Cardiac septum (tissue), 1 donor: ENCODE measurements at regions not wholly inside any gene's neighbourhood (a gene's known extent, or its start where the extent isn't known, plus 50 kb on each side); places are given as distances from the start of the nearest gene placed in this dataset.

Source experiments
- DNase-seq: peaks from one replicate; pipeline ENCODE4 v3.0.0-alpha.2; 2020; ENCODE audit warnings: low spot score
- intact Hi-C: fragments of 100-400 bp; cut with DNase I; formaldehyde crosslinking; loops from one replicate; pipeline ENCODE4 v1.14.0; 2022
- donor health status: DM: no; HTN: no; CAD: no.

DNA sequence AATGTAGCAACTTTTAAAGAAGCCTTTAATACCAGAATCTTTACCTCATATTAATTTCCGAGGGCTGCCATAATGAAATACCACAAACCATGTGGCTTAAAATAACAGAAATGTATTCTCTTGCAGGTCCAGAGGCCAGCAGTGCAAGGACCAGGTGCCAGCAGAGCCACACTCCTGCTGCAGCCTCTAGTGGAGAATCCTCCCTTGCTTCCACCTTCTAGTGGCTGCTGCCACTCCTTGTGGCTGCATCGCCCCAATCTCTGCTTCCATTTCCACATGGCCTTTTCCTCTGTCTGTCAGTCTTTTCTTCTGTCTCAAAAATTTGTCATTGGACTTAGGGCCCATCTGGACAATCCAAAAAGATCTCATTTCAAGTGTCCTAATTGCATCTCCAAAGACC is 401.5 kb downstream of the EFNA5 start:
- DNase-seq = no peak
- intact Hi-C loops = no loop called here

DNA sequence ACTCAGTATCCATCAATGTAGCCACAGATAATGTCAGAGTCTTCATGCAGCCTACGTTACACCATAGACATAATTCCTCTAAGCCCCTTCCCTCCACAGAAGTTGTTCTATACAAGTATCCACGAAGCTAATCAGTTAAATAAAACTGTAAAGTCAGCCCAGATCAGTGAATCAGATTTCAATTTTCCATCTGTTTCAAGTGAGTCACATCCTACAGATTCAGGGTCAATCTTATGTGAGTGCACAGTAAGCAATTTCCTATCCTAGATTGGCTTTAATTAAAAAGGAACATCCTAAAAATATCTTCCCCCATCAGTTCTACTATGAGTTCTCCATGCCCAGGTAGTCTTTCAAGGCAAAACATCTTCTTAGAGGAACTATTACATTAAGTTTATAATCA is 402.5 kb downstream of the EFNA5 start:
- no peak for DNase-seq
- intact Hi-C loops = no loop called here

DNA sequence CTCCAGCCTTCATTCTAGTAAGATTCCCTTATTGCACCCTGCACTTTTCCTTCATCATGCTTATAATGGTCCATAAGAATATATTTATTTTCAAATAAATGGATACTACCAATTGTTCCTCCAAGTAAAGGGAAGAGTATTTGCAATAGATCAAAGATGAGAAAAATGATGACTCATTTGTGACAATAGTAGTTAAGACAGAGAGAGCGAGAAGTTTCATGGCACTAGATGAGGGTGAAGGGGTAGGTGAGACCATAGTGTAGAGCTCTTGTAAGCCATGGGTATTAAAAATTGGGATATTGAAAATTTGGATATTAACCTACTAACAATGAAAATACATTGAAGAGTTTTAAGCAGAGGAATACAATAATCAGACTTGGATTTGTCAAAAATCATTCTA is 404.6 kb downstream of the EFNA5 start:
- intact Hi-C loops = no loop called here
- no peak for DNase-seq

DNA sequence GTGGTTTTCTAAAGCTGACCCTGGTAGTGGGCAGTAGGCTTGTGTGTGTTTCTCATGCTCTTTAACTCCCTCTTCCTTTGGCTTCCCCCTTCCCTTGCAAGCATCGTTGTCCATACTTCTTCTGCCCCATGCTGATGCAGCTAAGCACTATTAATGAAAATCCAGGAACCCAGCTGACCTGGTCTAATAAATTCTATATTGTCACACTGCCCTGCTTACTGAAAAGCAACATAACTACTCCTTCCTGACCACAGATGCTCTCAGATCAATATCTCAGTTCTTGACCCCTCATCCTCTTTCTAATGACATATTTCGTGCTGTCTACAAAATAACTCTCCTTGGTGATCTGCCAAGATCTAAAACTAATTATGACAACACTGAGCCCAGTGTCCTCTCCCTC is 405.5 kb downstream of the EFNA5 start:
- intact Hi-C loops = no loop called here

DNA sequence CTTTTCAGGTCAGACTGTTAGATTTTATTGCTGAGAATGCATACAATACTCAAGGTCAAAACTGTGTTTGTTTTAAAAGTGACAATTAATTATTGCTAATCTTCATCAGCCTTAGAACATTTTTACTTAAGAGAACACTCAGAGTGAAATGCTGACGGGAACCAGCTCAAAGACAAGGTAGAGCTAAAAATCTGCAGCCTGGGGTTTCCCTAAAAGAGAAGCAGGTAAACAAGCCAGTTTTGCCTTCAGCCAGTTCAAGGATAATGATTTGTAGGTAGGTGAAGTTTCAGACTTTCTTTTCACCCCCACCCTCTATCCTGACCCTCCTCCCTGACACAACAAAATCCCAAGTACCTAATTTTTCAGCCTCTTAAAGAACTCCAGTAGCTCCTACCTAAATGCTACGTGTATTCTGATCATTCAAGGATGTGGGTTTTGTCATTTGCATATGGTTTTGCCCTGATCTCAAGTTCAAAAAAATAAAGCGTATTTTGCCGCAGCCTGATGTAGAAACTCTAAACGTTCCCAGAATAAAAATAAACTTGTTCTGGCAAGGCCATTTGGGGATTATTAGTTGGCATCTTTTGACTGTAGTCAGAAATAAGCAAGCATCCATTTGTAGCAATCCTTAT is 407.2 kb downstream of the EFNA5 start:
- intact Hi-C loops = no loop called here
- no peak for DNase-seq

More for the DNA sequence above, 405.5 kb downstream of the EFNA5 start:
- DNase-seq = no peak

DNA sequence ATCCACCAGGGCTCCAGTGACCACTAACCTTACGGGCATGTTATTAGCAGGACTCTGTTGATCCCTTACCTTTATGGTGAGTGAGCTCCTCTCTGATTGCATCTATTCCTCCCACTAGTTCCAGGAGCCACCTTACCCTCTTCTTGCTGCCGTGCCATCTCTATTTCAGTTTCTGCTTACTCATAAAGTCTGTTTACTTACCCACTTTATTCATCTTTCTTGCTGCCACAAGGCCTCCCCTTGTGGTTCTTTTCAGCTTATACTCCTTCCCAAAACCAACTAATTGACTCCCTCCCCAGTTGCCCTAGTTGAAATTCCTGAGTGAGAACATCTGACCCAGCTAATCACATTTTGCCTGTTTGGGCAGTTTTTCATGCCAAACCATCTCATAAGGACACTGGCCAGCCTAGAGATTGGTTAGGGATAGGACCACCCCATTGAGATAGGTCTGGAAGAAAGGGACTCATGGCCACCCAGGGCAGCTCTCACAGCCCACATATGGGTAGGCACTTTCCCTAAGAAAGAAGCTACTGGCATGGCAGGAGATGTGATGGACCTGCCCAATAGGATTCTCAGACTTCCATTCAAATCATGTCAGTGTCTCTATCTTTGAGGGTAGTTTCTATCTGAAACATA is 412.7 kb downstream of the EFNA5 start:
- intact Hi-C loops = no loop called here
- no peak for DNase-seq

DNA sequence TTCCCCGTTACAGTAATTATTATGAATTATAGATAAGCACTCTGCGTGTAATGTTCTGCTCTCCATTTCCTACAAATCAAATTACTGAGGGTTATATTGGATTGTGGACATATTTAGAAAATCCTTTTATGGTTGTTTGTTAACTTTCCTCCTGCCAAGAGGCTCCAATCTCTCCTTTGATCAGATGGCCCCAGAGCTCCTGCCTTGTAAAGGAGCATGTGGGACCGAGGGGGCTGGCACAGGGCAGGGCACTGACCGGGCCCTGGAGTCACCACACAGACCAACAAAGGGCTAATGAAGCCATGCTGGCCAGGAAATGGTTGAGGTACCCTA is 415.9 kb downstream of the EFNA5 start:
- DNase-seq = no peak
- intact Hi-C loops = no loop called here

DNA sequence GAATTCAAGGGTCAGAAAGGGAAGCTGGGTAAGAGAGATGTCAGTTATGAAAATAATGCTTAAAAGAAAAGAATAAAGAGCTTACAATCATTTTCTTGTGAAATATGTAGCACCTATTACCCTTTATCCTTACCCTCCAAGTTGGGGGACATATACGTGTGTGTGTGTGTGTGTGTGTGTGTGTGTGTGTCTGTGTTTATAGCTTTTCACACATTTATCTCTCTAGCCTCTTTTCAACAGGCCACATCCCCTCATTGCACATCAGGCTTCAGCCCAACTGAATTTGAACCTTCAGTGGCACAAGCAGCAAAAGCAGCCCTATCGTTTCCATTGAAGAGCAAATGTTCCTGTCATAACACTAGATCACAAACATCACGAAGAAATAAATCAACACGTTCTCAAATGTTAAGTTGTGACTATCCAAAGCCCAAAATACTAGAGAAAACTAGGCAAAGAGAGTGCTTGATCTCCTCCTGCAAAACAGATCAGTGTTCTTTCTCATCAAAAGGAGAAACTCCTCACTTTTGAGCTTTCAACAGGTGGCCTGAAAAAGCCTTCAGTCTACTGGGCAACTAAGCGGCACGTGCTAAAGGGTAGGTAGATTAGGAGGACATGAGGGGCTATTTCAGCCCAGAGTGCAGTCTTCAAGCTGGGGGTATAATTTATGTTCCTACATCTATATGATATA is 416.4 kb downstream of the EFNA5 start:
- intact Hi-C loops = no loop called here

DNA sequence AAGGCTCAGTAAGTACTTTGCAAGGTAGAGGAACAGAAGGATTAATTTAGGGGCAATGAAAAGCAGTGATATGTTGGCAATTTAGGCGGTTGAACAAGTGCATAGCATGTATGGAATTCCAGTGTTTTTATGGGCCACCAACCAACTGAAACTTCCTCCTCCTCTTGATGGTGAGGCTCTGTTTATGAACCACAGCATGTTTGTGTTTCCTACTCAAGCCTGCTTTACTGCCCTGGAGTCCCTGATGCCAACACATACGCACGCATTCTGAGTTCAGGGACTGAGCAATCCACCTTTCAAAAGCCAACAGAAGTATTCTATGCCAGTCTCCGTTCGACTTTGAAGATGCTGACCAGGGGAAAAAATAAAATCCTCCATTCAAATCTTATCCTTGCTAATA is 417.5 kb downstream of the EFNA5 start:
- intact Hi-C loops = no loop called here
- no peak for DNase-seq

More for the DNA sequence above, 416.4 kb downstream of the EFNA5 start:
- DNase-seq = no peak

DNA sequence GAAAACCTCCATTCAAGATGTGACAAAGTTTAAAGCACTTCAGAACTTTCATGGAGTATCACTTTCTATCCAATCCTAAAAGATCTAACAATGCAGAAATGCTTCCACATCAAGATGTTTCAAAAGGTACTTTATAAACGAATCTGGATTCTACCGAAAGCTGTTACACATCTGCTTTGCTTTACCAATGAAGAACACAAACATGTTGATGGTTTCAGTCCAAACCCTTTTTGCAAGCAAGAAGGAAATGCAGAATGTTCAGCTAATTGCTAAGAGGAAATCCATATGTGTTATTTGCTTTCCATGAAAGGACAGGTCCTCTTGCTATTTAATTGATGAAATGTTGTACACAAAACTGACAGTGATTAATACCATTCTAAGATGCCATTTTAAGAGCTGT is 419.6 kb downstream of the EFNA5 start:
- intact Hi-C loops = no loop called here
- DNase-seq = no peak

DNA sequence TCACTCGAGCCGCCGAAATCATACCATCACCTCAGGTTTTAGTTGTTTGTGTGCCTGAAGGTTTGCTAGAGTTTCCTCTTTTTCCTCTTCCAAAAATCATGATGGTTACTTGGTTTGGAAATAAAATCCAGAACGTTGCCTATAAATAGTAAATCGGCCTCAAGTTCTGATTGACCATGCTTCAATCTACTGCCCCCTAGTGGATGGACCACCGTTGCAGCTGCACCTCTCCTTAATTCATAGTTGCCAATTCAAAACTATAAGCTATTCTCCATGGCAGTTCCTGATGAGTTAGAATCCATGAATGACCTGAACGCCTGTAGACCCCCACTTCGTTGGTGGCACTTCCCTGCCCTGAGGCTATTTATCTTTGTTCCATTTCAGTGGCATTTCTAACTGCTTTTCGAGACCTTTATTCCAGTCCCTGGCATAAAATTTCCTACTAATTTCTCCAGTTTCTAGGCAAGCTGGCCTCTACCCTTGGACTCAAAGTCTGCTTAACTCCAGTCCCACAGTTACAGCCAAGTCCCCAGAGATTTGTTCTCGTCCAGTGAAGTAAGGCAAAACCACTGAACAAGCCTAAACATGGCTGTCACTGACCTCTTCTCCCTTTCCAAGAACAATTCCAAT is 422.6 kb downstream of the EFNA5 start:
- DNase-seq = no peak
- intact Hi-C loops = no loop called here

DNA sequence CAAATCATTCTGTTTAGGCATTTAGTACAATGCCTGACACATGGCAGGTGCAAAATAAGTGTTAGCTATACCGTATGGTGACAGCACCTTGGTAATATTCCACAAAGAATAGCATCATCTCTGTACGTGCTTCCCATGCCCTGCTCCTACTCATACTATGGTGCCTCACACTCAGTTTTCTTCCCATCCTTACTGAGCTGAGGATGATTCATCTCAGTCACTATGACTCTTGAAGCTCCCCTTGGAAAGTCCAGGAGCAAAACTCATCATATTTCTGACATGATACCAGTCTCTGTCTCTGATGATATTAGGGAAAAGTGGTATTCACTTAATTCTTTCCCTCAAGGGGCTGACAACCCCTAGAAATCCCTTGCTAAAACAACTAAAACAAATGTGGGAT is 423.3 kb downstream of the EFNA5 start:
- intact Hi-C loops = no loop called here
- no peak for DNase-seq

DNA sequence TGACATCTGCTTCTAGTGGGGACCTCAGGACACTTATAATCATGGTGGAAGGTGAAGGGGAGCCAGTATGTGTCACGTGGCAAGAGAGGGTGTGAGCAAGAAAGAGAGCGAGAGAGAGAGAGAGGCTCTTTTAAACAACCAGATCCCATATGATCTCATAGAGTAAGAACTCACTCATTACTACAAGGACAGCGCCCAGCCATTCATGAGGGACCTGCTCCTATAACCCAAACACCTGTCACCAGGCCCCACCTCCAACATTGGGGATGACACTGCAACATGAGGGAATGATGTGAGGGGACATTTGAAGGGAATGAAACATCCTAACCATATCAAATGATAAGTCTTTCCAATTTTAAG is 427.5 kb downstream of the EFNA5 start:
- intact Hi-C loops = no loop called here
- no peak for DNase-seq

DNA sequence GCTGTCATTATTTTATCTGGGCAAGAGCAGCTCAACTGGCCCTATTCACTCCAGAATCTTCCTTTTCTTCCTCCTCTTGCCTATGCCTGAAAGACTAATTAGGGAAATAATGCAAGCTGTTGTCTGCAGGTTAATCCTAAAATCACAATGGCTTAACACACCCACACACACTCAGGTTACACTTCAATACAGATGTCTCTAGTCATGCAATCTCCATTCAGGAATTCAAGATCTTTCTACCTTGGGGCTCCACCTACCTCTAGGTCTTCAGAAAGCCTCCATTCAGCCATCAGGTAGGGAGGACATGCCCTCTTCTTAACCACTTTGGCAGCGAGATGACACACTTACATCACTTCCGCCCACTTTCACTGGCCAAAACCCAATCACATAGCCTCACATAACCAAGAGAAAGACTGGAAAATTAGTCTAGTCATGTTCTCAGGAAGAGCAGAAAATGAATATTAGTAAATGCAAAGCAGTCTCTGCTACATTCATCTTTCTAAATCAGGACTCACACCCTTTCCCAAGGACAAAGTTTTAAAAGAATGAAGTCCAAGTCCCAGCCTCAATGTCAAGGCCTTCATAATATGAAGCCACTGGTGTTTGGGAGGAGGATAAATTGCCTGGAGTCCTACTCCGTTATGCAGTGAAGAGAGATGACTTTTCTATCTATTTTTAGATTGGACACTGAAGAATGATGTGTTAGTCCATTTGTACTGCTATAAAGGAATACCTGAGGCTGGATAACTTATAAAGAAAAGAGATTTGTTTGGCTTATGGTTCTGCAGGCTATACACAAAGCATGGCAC is 428.1 kb downstream of the EFNA5 start:
- no peak for DNase-seq
- intact Hi-C loops = no loop called here

DNA sequence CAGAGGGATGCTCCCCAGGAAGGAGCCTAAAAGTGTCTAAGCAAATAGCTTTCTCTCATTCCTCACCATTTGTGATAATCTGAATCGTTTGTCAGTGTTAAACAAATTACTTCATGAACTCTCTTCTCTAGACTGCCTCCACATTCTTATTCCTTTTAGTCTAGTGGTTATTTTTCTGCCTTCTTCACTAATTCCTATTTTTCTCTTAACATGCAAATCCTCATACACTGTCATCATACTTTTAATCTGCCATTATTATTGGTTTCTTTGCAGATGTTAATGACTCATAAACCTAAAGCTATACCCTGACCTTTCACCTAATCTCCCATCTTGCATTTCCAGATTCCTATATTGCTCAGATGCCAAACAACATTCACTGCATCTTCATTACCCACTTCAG is 428.9 kb downstream of the EFNA5 start:
- intact Hi-C loops = no loop called here
- DNase-seq = no peak

DNA sequence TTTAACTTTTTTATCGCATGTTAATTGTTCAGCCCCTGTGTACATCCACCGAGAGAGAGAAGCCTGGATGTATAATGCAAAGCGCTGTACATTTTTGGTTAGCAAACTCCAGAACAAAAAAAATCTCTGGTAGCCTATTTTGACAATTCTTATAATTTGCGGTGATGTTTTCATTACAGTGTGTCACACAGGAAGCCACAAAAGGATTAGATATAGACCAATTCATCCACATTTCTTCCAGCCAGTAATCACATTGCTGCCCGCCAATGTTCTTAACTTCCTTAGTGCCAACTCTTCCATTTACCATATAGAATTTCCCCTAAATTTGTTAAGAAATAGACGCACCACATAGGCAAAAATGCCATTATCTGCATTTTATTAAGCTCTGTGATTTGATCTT is 435.6 kb downstream of the EFNA5 start:
- DNase-seq = no peak
- intact Hi-C loops = no loop called here

DNA sequence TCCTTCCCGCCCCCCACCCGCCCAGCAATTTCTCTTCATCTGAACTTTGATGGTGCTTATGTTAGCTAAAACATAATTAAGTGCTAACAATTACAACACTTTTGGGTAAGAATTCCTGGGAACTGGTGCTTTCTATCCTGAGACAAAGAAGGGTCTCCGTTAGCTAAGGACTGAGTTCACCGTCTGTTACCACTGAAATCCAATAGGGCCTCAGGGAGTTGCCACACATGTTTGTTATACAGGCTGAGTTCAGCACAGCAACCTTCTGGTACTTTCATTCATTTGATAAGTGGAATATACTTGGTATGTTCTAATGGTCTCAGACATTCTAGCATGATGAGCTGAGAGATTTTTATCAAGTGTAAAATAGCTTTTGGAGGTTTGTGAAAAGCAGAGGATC is 437.9 kb downstream of the EFNA5 start:
- DNase-seq = no peak
- intact Hi-C loops = no loop called here

DNA sequence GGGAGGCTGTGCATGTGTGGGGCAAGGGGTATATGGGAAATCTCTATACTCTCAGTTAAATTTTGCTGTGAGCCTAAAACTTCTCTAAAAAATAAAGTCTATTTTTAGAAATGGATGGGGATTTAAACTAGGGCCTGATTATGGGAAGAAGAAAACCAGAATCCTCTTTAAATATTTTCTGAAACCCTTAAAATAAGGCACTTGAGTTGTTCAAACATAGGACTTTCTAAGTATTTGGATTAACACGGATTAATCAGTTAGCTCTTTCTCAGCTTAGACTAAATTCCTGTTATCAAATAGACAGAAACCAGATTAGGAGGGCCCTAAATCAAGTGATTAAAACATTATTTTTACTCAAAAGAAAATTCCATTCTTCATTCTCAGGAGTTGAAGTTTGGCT is 438.4 kb downstream of the EFNA5 start:
- intact Hi-C loops = no loop called here
- DNase-seq = no peak

DNA sequence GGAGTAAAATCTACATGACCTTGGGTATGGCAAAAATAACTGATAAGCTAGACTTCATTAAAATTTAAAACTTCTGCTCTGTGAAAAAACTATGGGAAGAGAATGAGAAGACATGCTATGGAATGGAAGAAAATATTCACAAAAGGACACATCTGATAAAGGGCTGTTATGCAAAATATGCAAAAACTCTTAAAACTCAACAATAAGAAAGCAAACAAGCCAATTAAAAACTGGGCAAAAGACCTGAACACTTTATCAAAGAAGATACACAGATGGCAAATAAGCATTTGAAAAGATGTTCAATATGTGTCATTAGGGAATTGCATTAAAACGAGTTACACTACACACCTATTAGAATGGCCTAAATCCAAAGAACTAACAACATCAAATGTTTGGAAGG is 439.5 kb downstream of the EFNA5 start:
- intact Hi-C loops = no loop called here
- DNase-seq = no peak

DNA sequence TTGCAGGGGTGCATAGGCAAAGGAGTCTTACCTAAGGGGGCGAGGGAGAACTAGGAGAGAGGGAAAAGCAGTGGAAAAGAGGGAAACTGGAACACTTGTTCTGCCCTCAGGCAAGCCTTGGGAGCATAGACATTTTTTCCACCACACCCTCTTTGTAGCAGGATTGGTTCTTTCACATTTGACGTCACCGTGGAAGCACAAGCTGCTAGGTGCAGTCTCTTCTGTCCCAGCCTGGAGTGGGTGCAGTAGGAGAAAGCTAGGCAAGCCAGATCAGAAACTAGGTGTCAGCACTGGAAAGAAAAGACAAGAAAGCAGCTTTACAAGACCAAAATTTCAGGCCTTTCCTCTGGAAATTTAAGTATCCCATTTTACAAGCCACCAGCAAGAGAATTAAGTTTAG is 440.4 kb downstream of the EFNA5 start:
- DNase-seq = no peak
- intact Hi-C loops = no loop called here
